GM21360 (cell line): ENCODE measurements at regions not wholly inside any gene's neighbourhood (a gene's known extent, or its start where the extent isn't known, plus 50 kb on each side); places are given as distances from the start of the nearest gene placed in this dataset.

ENCODE experiments used
- ATAC-seq: cut with Tn5 transposase; IDR thresholded peaks from one replicate; pipeline ENCODE4 v1.9.1; 2021; ENCODE audit warnings: mild to moderate bottlenecking, moderate library complexity; ENCODE audit not compliant: unreplicated experiment

- no peak for ATAC-seq
Measured at GRCh38 chr2:11040992-11041391, 114.3 kb upstream of the SLC66A3 start.

- ATAC-seq, result no peak
Measured at GRCh38 chr2:11042841-11043240, 112.4 kb upstream of the SLC66A3 start.

DNA sequence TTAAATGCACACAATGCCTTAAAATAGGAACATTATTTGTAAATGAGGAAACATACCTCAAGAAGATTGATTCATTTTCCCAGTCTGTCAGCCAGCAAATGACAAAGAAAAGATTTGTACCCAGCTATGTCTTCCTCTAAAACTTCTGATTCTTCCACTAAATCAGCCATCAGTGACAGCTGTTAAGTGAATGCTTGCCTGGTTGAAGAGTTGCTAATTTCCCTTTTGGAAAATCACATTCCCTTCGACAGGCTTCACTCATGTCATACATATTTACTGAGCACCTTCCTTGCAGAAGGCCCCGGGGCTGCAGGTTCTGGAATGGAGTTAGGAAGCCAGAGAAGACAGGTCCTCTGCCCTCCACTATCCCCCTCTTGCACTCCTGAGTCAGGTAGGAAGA is 112.0 kb upstream of the SLC66A3 start:
- no peak for ATAC-seq

- no peak for ATAC-seq
Measured at GRCh38 chr2:11044201-11044600, 111.1 kb upstream of the SLC66A3 start.

GRCh38 chr2:11045294-11045693 is 110.0 kb upstream of the SLC66A3 start:
- no peak for ATAC-seq

DNA sequence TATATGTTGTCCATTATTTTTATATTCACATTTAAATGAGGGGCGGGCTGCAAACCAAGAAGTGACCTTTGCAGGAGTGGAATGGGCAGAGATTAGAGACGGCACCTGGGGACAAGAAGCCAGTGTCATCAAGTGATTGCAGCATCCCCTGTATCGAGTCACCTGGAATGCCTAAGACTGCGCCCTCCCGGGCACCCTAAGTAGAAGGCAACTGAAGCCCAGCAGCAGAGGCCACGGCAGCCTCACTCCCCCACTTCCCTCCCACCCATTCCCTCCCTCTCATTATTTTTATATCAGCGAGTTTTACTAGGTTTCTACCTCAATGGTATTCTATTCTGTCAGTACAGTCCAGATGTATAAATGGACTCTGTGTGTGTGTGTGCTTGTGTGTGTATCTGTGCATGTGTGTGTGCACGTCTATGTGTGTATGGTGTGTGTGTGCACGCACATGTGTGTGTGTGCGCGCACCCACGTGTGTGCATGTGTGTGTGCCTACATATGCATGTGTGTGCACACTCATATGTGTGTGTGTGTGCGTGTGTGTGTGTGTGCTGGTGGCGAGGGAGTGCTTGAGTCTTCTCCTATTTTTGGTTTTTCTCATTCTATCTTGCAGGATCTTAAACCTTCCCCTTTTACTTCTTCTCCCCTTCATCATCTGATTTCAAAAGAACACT is 106.8 kb upstream of the SLC66A3 start:
- no peak for ATAC-seq

GRCh38 chr2:11050565-11050964 is 104.7 kb upstream of the SLC66A3 start:
- no peak for ATAC-seq

DNA sequence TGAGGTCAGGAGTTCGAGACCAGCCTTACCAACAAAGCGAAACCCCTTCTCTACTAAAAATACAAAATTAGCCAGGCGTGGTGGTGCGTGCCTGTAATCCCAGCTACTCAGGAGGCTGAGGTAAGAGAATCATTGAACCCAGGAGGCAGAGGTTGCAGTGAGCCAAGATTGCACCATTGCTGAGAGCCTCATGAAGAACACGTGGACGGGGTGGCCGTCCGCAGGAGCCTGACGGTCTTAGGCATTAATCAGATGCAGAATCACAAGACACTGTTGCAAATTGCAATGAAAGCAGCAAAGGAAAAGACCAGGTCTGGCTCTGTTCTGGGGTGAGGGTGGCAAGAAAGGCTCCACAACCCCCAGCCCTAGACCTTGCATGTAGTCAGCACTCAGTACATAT is 104.0 kb upstream of the SLC66A3 start:
- no peak for ATAC-seq

- ATAC-seq, result no peak
Measured at GRCh38 chr2:11053546-11053945, 101.7 kb upstream of the SLC66A3 start.

DNA sequence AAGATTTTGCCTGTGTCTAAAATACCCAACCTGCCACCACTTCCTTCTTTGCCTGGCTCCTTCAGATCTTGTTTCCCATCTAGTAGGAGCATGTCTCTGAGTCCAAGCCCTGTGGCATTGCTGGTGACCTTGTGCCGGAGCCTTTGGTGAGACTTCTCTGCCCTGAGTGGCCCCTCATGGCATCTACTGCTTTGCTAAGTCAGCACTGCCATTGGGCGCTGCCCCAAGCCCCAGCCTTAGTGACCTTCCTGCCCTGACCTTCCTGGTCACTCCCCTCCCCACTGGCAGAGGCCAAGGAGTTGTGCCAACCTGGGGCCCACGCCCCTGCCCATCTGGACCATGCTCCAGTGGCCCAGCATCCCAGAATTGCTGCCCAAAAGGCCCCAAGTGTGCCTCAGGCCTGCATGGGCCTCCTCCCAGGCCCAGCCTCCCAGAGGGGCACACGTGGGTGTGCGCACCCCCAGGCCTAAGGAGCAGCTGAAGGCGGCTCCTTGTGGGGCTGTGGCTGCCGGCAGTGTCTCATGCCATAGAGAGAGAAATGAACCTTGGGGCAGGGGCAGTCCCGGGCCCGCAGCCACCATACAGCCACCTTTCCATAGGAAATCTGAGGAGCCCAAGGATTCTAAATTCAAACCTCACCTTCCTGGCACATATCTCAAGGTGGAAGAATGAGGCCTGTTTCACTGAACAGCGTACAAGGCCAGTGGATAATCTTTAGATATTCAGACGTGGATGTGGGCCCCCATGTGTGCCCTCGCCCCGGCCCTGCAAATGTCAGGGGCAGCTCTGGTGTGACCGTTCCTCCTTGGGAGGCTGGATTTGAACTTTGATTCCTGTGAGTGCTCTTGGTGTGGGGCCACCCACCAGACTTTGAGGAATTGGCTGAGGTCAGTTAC is 100.2 kb upstream of the SLC66A3 start:
- ATAC-seq, result no peak

- ATAC-seq, result no peak
Measured at GRCh38 chr2:11055679-11056215, 99.5 kb upstream of the SLC66A3 start.

DNA sequence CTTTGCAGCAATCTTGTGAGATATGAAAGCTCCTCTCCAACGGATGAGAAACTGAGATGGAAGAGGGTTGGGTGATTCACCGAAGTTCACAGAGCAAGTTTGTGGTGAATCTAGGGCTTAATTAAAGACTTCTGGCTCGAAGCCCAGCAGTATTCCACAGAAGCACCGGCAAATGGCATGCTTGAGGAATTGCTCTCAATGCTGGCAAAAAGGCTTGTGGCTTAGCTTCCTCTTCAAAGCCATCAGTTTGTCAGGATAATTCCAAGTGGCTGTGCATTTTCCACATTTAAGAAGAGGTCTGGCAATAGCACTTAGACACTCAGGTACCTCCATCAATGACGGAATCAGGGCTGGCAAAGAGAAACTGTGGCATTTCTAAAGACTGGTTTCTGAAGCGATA is 98.7 kb upstream of the SLC66A3 start:
- ATAC-seq, result no peak

GRCh38 chr2:11057031-11057430 is 98.2 kb upstream of the SLC66A3 start:
- no peak for ATAC-seq

DNA sequence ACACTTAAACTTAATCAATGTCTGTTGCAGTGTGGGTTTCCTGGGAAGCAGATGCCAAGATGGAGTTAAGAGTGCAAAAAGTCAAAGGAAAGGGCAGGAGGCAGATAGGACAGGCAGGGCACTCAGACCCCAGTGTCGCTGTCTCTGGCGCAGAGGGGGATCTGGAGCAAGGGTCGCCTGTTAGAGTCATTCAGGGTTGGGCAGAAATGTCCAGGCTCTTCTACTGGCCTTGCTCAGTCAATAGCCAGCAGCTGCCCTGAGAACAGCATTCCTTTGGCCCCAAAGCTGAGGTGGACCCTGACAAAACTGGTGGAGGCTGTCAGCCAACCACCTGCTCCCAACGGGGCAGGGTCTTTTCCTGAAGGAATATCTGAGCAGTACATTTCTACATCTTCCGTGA is 97.1 kb upstream of the SLC66A3 start:
- no peak for ATAC-seq

DNA sequence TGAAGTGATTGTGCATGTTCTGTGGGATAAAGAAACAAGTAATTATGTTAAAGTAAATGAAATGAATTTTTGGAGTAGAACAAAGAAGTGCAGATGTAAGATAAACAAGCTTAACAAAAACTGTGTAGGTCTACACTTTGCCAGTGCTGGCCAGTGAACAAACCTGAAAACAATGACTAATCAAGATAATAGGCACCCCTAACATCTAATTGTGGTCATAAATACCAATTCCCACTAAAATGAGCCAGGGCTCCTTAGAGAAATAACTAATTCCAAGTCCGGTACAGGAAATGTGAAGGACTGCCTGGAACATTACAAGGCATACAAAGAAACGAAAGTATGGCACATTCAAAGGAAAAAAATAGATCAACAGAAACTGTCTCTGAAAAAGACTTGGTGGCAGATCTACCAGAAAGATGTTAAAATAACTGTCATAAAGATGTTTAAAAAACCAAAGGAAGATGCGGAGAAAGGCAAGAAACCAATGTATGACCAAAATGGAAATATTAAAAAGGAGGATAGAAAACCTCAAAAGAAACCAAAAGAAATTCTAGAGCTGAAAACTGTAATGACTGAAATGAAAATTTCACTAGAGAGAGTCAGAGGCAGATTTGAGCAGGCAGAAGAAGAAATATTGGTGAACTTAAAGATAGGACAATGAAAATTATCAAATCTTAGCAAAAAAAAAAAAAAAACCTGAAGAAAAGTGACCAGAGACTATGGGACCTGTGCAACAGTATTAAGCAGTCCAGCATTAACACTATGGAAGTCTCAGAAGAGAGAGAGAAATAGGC is 94.7 kb upstream of the SLC66A3 start:
- ATAC-seq, result no peak

GRCh38 chr2:11065833-11066485 is 89.3 kb upstream of the SLC66A3 start:
- no peak for ATAC-seq

- ATAC-seq, result no peak
Measured at GRCh38 chr2:11067221-11068078, 87.8 kb upstream of the SLC66A3 start.

DNA sequence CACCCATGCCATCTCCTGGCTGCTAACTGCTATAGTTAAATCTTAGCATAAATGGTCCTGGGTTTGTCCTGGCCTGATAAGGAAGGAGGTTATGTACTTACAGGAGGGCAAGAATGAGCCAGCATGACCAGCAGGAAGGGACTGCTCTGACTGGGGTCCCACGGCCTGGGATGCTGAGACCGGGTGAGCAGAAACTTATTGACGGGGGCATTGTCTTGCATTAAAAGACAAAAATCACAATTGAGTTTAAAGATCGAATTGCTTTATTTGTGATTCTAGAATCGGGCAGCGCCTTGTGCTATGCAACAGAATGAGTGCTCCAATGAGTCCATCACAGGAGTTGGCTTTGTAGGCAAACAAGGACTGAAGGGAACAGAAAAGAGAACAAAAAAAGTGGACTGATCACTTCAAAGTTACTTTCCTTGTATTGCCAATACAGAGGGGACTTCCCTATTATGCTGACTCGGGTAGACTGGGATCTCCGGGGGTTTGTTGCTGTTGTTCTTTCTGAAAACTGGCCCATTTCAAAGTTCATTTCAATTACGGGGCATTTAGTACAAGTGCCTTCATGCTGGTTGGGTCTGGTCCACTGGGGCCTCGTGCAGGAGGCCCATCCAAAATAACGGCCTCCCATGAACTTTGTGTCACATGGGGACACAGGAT is 87.1 kb upstream of the SLC66A3 start:
- no peak for ATAC-seq

DNA sequence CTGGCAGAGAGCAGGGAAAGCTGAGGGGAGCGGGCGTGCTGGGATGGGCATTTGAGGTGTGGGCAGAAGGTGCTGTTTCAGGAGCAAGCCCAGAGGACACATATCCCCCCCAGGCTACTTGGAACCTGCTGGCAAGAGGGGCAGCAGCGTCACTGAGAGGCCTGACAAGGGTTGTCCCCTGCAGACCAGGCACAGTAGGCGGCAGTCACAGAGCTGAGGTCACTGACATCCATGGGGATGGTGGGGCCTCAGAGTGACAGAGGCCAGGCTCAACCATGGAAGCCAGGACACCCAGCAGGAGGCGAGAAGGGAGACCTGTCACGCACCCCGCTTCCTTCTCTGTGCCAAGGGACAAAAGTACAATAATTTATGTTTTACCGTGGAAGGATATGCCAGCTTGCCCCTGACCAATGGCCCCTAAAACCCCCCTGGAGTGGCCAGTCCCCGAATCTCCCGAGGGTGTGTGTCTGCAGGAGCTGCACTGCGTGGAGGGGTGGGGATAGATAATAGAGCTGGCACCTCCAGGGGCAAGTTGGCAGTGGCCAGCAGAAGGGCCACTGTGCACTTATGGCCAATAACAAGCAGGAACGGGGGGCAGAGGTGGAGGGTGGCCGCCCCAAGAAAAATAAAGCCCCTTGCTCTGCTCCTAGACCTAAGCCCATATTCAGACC is 86.3 kb upstream of the SLC66A3 start:
- no peak for ATAC-seq
